PC-9 (cell line): ENCODE measurements at regions not wholly inside any gene's neighbourhood (a gene's known extent, or its start where the extent isn't known, plus 50 kb on each side); places are given as distances from the start of the nearest gene placed in this dataset.

Experiments
- CTCF ChIP-seq: fragments of 200-600 bp; sonication (generic); conservative IDR thresholded peaks from 2 replicates; pipeline ENCODE4 v1.6.1; 2017; ENCODE audit warnings: mixed run types, antibody characterized with exemption, mild to moderate bottlenecking, moderate library complexity
- EZH2 ChIP-seq: fragments of 200-600 bp; sonication (generic); IDR thresholded peaks from 2 replicates; pipeline ENCODE4 v1.8.0; 2017; ENCODE audit warnings: antibody characterized with exemption, low read depth

GRCh38 chr3:22371036-22371435, 620.0 kb upstream of the ZNF385D start:
- TF ChIP-seq EZH2 (no peak), CTCF (no peak)
